HG02870 (cell line): ENCODE measurements at regions not wholly inside any gene's neighbourhood (a gene's known extent, or its start where the extent isn't known, plus 50 kb on each side); places are given as distances from the start of the nearest gene placed in this dataset.
"Not testable (repeated sequence)": the region's sequence is repeated elsewhere in the genome, so short reads cannot be mapped to it uniquely, and the experiment has no call there.

Experiments used
- ATAC-seq: cut with Tn5 transposase; IDR thresholded peaks from one replicate; pipeline ENCODE4 v1.9.1; 2021; ENCODE audit warnings: mild to moderate bottlenecking, moderate library complexity; ENCODE audit not compliant: unreplicated experiment

DNA sequence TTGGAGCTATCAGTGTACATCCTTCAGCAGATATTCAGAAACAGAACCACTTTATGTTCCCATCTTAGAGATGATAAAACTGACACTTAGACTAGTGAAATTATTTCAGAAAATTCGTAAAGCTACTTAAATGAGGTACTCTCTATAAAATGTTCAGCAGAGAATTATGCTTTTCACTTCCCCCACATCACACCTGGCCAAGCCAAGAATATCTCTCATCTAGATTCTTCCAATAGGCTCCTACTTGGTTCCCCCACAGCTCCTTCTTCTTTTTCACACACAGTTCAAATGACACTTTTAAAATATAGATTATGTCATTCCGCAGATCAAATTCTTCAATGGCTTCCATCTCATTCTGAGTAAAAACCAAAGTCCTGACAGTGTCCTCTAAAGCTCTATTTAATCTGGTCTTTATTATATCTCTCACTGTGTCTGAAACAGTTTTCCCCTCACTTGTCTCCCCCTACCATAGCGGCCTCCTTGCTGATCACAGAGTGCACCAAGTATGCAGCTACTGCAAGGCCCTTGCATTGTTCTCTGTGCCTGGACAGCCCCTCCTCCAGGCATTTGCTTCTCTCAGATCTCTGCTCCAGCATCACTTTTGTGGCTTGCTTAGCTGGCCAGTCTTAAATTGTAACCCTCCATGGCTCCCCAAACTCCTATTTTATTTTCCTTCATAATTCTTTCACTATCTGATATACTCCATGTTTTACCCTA, 736.8 kb upstream of the USP15 start:
- no peak for ATAC-seq

DNA sequence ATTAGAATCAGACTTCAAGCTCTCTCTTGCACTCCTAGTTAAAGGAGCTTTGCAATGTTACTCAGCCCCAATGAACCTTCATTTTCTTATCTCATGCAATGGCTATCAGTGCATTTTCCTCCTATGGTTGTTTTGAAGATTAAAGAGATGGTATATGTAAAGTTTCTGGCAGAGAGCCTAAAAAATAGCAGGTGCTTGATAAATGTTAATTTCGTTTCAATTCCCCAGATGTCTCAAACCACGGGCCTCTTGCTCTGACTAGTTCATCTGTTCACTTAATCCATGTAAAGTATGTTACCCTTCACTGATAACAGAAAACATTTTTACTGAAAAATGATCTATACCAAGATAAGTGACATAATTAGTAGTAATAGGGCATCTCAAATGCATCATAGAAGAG, 735.4 kb upstream of the USP15 start:
- no peak for ATAC-seq

DNA sequence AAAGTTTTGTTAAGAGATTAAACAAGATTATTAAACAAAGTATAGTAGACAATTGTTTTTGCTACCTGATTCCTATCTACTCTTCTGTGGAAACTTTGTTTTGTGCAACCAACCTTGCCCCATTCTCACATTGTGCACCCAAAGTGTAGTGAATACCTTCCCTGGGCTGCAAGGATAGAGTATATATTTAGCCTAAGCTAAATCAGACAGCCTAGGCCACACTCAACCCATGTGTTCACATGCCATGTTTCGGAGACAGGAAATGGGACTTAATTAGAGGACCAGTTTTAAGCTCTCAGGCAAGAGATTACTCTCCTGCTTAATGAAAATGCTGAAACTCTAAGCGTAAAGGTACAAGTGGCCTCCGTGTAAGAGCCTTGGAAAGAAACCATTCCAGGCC, 734.9 kb upstream of the USP15 start:
- ATAC-seq: no peak

- no peak for ATAC-seq
Observed at GRCh38 chr12:61530456-61530855, 729.7 kb upstream of the USP15 start.

- no peak for ATAC-seq
Observed at GRCh38 chr12:61531195-61531594, 729.0 kb upstream of the USP15 start.

DNA sequence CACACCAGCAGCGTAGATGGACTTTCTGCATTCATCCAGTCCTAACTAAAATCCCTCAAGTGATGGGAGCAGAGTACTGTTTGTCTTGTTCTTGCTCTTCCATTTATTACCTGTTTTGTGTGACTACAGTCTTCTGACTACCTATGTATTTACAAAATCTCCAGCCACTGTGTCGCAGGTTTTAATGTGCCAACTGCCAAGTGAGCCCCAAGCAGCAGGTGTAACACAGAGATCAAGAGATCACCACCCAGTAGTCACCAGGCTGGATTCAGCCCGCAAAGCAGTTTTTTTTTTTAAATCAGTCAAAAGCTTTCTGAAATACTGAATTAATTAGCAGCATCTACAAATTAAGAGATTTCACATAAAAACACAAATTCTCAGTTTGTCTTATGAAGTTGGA, 724.1 kb upstream of the USP15 start:
- ATAC-seq: no peak

- ATAC-seq: no peak
Observed at GRCh38 chr12:61536525-61536924, 723.7 kb upstream of the USP15 start.

DNA sequence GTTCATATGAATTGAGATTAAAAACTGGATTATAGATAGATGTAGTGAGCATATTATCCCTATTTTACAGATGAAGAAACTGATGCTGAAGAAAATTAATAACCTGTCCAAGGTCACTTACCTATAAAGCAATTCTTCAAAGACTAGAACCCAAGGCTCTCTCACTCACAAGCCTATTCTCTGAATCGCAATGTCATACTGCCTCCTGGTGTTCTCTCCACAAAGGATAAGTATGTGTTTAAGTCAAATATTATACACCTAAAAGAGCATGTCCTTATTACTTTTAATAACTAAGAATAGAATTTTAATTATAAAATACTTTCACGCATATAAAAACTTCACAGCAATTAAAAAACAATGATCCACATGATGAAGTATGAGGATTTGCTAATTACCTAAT, 721.3 kb upstream of the USP15 start:
- no peak for ATAC-seq

DNA sequence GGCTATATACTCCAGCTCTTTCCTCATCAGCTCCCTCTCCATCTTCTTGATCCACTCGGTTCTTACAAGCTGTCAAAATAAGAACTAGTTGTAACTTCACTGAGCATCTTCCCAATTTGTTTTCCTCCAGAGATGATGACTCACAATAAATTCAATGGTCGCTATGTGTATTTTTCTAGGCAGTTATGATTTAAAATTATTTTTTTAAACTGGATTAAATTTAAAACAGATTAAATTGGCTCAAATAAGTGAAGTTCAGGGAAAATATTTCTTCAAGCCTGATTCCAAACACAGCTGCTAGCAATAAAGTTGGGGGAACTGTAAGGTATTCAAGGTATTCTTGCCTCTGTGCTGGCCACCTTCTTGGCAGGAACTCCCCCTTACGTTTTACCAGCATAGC, 717.7 kb upstream of the USP15 start:
- ATAC-seq: no peak

DNA sequence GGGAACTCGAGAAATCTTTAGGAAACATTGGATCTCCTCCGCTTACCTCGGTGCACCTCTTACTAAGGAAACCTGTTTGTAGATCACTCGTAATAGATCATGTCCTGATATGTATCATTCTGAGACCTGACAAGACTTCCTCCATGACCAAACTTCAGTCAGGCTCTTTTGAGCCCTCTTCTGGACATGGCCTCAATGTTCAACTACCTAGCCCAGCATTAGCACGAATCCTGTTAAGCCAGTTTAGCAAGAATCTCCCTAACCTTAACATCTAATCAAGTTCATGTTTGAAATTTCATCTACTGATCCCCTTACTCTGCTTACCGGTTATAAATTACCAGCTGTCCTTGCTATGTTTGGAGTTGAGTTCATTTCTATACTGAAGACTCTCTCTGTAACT, 713.9 kb upstream of the USP15 start:
- no peak for ATAC-seq

DNA sequence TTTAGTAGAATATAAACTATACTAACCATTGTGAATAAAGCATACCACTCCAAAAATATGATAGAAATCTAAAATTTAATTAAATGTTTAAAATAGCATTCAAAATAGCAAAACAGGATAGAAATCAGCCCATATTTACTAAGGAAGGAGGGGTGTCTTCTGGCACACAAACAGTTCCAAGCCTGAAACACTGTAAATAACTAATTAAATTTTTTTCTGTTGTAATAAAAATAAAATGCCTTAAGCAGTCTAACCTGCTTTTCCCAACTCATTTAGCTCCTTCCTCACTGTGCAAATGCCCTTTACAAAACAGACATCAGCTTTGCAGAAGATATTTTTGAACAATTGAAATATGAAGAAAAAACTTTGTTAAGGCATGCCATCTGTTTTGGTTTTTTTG, 707.1 kb upstream of the USP15 start:
- ATAC-seq: no peak

- ATAC-seq: no peak
Observed at GRCh38 chr12:61554268-61555008, 705.8 kb upstream of the USP15 start.

GRCh38 chr12:61563665-61564450, 696.3 kb upstream of the USP15 start:
- ATAC-seq: no peak

- no peak for ATAC-seq
Observed at GRCh38 chr12:61564466-61564865, 695.7 kb upstream of the USP15 start.

GRCh38 chr12:61566183-61566582, 694.0 kb upstream of the USP15 start:
- ATAC-seq: no peak

DNA sequence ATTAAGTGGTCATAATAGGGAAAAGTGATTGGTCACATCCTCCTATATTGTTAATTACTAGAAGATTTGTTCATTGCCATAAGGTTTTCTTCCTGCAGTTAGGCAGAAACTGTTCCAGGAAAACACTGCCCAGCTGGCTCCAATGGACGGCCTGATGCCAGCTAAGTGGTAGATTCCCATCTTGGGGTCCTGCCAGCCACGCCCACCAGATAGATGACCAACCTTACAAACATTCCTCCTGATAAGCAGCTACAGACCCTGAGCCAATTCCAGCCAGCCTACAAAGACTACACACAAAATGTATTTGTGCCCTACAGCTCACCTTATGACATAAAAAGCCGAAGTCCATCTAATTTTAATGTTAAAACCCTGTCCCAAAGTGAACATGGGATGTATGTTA, 685.9 kb upstream of the USP15 start:
- ATAC-seq: no peak

- ATAC-seq: no peak
Observed at GRCh38 chr12:61584943-61585342, 675.3 kb upstream of the USP15 start.

- not testable (repeated sequence) for ATAC-seq
Observed at GRCh38 chr12:61590864-61591263, 669.3 kb upstream of the USP15 start.

DNA sequence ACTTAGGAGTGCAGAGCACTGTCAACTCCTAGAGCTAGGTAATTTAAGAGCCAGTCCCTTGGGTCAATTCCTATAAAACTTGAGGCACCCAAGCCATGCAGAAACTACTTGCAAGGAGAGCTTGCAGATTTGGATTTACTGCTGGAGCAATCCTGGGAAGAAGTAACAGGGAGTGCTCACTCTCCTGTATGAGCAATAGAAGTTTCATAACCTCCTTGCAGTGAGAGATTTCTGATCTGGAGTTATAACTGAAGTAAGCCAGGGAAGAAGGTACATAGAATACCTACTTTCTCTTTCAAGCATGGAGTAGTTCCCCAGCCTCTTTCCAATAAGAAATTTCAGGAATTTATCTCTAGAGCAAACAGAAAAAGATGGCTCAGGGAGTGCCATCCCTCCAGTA, 650.1 kb upstream of the USP15 start:
- no peak for ATAC-seq

GRCh38 chr12:61629702-61630101, 630.5 kb upstream of the USP15 start:
- no peak for ATAC-seq

GRCh38 chr12:61646639-61647038, 613.6 kb upstream of the USP15 start:
- ATAC-seq: no peak

DNA sequence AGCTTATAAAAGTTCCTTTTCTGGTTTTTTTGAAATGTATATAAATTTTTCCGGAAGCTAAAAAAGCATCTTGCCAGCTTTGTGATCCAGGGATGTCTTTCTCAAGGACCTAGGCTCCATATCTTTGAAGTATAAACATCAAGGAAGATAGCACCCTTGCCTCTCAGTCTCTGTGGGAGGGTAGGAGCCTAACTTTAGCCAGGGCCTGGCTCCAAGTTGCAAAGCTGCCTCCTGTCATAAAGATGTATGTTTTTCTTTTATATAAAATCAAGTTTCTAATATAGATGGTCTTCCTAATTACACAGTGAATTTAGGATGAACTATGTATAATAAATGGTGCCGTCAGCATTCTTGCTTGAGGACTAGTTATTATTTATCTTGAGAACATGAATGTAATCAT, 612.6 kb upstream of the USP15 start:
- ATAC-seq: no peak
